HG03196 (cell line): ENCODE measurements at regions not wholly inside any gene's neighbourhood (a gene's known extent, or its start where the extent isn't known, plus 50 kb on each side); places are given as distances from the start of the nearest gene placed in this dataset.

Source experiments
- ATAC-seq: cut with Tn5 transposase; IDR thresholded peaks from one replicate; pipeline ENCODE4 v1.9.1; 2021; ENCODE audit not compliant: unreplicated experiment

- ATAC-seq, result no peak
Measured at GRCh38 chr3:22916933-22917332, 286.2 kb upstream of the UBE2E2 start.

- ATAC-seq, result no peak
Measured at GRCh38 chr3:22920006-22920405, 283.1 kb upstream of the UBE2E2 start.

GRCh38 chr3:22922317-22922716 is 280.8 kb upstream of the UBE2E2 start:
- no peak for ATAC-seq

GRCh38 chr3:22923711-22924110 is 279.4 kb upstream of the UBE2E2 start:
- no peak for ATAC-seq

GRCh38 chr3:22928216-22929110 is 274.7 kb upstream of the UBE2E2 start:
- no peak for ATAC-seq

- no peak for ATAC-seq
Measured at GRCh38 chr3:22933051-22933840, 269.9 kb upstream of the UBE2E2 start.

- ATAC-seq, result no peak
Measured at GRCh38 chr3:22933841-22934116, 269.3 kb upstream of the UBE2E2 start.

GRCh38 chr3:22935040-22935439 is 268.1 kb upstream of the UBE2E2 start:
- ATAC-seq, result no peak

- no peak for ATAC-seq
Measured at GRCh38 chr3:22937536-22937935, 265.6 kb upstream of the UBE2E2 start.

GRCh38 chr3:22938739-22939138 is 264.4 kb upstream of the UBE2E2 start:
- ATAC-seq, result no peak

GRCh38 chr3:22939349-22939748 is 263.8 kb upstream of the UBE2E2 start:
- ATAC-seq, result no peak

- no peak for ATAC-seq
Measured at GRCh38 chr3:22940285-22940684, 262.8 kb upstream of the UBE2E2 start.

- ATAC-seq, result no peak
Measured at GRCh38 chr3:22942981-22943380, 260.1 kb upstream of the UBE2E2 start.

- no peak for ATAC-seq
Measured at GRCh38 chr3:22947851-22948250, 255.3 kb upstream of the UBE2E2 start.

GRCh38 chr3:22951910-22952309 is 251.2 kb upstream of the UBE2E2 start:
- no peak for ATAC-seq

GRCh38 chr3:22952860-22953259 is 250.3 kb upstream of the UBE2E2 start:
- no peak for ATAC-seq

- peak; percentile 98 for ATAC-seq
Measured at GRCh38 chr3:22959593-22959992, 243.5 kb upstream of the UBE2E2 start.

- ATAC-seq, result peak; percentile 39
Measured at GRCh38 chr3:22960105-22960984, 242.8 kb upstream of the UBE2E2 start.

GRCh38 chr3:22962244-22962643 is 240.9 kb upstream of the UBE2E2 start:
- no peak for ATAC-seq

GRCh38 chr3:22966349-22966748 is 236.8 kb upstream of the UBE2E2 start:
- no peak for ATAC-seq

GRCh38 chr3:22969276-22969675 is 233.9 kb upstream of the UBE2E2 start:
- no peak for ATAC-seq
